ENCODE measurements at regions not wholly inside any gene's neighbourhood (a gene's known extent, or its start where the extent isn't known, plus 50 kb on each side); places are given as distances from the start of the nearest gene placed in this dataset.

DNA sequence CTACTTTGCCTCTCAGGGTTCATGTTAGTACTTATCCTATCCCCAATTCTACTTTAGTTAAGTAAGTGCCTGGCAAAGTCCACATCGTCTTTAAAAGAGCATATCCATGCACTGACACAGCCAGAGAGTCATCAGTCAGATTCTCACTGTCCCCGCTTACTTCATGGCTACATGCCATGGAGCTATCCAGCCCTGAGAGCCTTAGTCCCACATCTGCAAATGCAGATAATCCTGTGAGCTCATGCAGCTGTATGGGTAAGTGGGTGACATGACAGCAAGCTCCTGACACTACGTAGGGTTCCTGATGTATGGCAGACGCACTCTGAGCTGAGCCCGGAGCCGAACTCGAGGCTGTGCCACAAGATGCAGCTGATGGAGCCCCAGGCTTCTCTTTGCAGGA is 661.5 kb downstream of the LIG4 start:
- no peak for DNase-seq

DNA sequence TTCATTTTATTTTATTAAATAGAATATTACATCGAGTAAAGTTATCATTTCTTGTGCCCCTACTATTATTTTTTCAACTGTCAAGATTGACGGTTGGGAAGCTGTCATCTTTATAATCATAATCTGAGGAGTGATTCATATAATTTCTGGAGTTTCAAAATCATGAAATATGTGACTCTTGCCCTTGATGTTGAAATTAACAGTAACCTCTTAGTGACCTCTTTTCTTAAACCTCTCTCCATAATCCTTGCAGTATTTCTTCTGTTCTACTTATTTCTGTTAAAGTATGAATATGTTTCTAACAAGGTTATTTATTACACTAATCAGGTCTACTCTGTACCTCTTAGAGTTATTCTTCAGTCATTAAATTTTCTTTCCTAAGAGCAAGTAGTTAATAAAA is 663.8 kb downstream of the LIG4 start:
- DNase-seq: no peak

DNA sequence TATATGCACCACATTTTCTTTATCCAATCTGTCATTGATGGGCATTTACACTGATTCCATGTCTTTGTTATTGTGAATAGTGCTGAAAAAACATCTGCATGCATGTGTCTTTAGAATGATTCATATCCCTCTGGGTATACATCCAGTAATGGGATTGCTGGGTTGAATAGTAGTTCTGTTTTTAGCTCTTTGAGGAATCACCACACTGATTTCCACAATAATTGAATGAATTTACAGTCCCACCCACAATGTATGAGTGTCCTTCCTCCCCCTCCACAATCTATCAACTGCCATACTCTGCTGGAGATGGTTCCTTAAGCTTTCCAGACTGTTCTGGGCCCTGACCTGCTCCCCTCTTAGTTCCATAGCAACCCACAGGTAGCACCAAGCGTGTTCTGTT is 667.0 kb downstream of the LIG4 start:
- no peak for DNase-seq

DNA sequence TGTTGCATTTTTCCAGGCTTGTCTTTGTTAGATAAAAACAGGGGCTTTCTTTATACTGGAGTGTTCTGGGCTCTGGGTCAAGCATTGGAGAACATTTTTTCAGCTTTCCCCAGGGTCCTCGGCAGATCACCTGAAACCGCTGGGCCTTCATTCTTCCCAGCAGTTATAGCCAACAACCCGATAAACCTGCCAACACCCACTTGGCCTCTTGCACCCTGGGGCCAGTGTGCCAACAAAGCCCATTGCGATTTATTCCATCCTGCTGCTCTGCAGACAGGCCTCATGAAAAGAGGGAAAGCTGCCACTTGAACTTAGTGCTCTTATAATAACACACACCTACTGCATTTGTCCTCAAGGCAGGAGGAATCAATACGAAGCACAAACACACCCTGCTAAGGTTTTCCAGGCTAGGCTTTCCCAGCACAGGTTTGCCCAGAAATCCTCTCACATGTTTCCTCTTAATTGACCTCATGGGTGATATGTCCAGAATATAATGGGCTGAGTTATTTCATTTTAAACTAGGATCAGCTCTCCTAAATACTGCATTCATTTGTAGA is 669.3 kb downstream of the LIG4 start:
- DNase-seq: no peak

DNA sequence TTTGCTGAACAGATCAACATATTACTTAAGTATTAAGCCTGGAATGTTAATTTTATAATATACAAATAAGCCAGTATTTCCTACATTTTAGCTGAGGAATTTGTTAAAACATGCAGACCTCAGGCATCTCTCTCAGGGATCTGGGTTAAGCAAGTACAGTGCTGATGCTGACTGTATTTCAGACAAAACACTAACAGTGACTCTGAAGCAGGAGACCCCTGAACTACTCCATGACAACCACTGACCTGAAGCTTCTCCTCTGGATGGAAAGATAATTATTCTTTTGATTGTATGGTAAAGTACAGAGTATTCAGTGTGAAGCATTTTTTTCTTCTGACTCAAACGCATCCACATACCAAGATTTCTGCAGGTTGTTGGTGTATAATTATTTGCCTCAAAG is 680.8 kb downstream of the LIG4 start:
- DNase-seq: no peak

DNA sequence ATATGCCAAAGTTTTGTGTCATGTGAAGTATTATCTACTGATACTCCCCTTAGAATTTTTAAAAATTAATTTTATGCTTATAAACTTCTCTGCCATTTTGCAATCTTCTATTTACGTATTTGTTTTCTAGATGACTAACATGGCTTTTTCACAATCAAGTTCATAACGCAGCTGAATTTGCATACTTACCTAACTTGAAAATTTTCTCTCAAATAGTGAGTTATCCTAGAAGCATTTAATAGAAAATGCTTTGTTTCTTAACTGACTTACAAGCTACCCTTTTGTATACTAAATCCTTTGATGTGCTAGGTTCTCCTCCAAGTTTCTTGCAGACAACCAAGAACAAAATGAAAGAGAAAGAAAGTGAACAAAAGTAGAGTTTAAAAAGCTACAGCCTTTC is 683.5 kb downstream of the LIG4 start:
- no peak for DNase-seq

DNA sequence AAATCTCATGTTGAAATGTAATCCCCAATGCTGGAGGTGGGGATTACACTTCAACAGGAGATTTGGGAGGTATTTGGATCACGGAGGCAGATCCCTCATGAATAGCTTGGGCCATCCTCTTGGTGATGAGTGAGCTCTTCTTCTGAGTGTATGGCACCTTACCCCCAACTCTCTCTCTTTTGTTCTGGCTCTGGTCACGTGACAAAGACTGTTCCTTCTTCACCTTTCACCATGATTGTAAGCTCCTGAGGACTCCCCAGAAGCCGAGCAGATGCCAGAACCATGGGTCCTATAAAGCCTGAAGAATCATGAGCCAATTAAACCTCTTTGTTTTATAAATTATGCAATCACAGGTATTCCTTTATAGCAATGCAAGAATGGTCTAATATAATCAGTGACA is 684.2 kb downstream of the LIG4 start:
- DNase-seq: no peak

DNA sequence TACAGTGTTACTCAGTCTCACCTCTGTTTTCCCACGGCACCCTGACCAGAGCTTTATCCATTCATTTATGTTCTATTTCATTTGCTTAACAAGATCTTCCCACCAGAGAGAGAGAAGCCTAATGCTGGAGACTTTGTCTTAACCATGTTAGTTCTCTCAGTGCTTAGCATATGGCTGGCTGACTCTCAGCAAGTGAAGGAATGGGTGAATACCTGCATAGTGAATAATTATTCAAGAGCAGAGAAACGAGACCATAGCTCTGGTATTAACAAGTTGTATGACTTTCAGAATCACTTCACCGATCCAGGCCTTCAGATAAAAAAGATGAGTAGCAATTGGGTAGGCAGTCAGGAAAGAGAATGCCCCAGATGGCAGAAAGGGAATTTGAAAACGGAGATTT is 686.3 kb downstream of the LIG4 start:
- DNase-seq: no peak

DNA sequence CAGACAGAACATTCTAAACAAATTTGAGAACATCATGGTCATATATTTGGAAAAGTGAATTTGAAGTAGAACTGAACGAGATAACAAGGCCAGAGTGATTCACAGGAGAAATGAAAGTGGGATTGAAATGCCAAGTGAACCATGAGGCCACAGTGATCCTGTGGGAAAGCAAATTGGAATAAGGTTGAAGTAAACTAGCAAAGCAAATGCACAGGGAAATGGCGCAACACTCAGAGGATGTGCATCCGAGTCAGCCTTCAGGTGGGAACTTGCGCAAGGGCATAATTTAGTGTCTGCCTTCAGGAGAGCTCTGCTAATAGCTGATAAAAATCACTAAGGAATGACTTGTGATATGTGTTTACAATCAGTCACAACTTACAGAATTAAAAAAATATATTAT is 696.6 kb downstream of the LIG4 start:
- DNase-seq: no peak

DNA sequence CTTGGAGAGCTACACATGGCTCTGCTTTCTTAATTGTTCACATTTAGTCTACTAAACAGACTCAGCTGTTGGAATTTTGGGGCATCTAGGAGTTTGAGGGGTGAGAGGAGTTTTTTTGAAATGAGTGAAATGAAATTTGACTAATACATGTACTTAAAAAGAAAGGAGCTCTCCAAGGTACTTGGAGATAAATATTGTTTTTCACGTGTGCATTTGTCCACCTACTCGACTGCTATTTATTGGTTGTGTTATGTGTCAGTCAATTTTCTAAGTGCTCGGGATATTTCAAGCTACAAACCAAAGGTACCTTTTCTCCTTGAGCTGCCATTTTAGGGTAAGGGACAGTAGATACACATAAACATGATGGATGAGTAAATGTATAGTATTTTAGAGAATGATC is 697.0 kb downstream of the LIG4 start:
- no peak for DNase-seq

DNA sequence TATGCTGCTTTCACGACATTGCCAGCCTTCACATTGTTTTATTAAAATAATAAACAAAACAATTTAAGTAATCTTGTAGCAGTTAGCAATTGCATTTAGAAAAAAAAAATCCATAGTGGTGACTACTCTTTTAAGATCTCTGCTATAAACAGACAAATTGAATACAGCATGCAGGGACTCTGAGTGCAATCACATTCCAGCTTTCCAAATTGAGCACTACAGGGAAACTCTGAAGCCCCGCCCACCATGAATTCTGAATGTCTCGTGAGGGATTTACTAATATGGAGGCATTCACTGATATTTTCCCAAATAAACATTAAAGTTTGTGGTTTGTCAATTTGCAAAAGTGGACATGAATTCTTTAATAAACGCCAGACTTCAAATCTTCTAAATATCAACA is 698.8 kb downstream of the LIG4 start:
- DNase-seq: no peak

DNA sequence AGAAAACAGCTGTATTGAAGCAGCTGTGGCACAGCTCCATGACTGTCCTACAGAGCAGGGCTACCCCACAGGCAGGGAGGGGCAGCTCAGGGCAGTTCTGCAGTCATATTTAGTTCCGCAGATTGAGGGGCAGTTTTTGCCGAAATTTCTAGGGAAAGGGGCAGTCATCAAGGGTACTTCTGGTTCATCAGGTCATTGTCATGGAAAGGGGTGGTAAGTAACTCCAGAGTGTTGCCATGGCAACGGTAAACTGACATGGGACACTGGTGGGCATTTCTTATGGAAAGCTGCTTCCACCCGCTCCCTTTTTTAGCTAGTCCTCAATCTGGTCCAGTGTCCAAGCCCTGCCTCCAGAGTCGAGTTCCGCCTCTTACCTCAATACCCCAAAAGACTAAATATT is 702.8 kb downstream of the LIG4 start:
- DNase-seq: no peak

DNA sequence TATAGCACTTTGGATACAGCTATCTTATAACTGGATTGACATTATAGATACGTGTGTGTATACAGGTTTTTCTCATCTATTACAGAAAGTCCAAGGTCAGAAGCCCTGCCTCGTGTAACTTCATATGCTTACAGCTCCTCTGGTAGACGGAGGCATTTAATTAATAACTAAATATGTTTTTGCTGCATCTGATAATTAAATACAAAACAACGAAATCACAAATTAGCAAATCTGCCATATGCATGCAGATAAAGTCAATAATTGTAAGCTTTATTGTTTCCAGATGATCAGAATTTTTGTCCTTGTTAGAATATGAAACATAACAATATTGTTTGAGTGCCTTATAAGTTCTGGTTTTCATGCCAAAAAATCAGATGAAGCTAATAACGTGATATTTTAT is 717.7 kb downstream of the LIG4 start:
- no peak for DNase-seq

DNA sequence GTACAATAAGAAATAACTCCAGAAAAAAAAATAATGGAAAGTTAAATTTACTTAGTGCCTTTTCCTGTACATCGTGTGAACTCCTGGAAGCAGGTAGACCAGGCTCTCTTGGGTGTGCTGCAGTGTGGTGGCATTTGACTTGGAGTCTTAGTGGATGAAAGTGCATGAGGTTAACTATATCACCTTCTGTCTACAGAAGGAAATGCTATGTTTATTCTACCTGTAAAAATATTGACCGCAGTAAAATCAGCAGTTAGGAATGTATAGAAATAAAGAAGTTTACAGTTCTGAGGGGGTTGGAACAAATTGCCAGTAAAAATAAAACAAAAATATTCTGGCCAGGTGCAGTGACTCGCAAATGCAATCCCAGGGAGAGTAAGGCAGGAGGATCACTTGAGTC is 722.1 kb downstream of the LIG4 start:
- DNase-seq: no peak

DNA sequence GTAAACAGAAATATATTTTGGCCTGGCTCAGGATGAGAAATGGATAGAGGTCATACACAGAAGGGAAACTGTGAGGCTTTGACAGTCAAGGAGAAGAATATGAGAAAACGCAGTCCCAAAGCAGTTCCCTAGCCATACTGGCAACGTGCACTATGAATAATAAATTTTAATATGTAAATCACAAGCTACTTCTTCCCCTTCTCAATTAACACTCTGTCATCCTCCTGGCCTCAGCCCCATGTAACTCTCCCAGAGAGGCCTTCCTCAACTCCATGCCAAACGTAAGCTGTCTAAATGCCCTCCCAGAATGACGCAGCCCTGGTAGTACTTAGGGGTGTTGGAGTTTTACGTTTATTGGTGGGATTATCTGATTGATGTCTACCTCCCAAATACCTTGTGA is 732.6 kb downstream of the LIG4 start:
- no peak for DNase-seq

DNA sequence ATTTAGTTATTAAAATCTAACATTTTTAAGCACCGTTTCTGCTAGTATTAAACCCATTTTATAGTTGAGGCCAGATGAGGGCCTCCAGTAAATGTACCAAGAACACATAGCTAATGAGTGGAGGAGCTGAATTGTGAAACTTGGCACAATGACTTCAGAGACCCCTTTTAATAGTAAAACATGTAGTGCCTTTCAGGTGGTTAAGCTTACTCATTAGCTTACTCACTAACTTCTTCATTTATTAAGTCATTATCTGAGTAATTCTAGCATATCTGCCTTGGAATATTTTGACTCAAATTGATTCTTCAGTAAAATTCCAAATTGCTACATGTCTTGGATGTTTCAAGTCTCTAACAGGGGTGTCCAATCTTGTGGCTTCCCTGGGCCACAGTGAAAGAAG is 735.2 kb downstream of the LIG4 start:
- no peak for DNase-seq

DNA sequence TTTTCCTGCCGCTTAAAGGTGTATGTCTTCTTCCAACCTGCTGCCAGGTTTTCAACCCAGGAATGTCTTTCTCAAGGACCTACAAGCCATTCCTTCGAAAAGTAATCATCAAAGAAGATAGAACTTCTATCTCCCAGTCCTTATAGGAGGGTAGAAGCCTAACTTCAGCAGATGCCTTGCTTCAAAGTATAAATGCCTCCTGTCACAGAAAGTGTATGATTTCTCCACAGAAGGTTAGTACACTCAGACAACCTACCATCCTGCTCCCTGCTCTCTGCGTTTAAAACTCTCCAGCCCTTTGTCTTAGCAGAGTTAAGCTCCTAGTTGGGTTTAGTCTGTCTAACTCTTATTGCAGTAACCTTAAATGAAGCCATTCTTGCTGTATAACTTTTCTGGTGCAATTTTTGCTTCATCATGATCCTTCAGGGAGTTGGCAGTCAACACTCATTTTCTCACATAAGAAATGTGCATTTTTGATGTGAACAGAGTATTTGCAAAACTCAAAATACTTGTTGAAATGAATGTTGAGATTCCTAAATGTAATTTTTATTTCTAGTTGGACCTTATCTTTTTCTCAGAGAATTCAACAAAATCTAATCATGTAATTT is 737.5 kb downstream of the LIG4 start:
- no peak for DNase-seq

DNA sequence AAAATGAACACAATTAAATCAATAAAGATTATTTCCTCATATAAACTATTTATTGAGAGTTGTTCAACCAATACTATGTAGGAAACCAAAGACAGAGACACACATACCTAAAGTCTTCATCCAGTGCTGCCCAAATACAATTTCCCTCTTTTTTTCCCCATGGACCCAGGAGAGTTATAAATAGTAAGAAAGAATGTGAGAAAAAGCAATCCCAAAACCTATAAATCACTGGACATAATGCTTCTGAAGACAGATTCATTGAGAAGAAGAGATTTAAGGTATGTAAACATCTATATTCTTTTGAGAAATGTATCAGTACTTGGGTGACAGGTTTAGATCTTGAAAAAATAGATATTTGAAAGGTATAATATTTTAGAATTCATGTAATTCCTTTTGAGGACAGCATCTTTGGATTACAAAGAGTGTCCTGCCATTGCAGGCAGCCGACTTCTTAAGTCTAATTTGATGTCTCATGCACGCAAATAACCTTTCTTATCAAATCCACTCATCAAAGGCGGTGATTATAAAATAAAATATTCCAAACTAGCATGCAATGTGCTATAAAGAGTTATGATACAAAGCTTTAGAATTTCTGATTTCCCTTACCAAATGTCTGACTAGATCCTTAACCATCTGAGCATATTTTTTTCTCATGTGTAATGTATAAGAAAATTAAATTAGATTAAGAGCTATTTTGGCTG is 739.4 kb downstream of the LIG4 start:
- no peak for DNase-seq

DNA sequence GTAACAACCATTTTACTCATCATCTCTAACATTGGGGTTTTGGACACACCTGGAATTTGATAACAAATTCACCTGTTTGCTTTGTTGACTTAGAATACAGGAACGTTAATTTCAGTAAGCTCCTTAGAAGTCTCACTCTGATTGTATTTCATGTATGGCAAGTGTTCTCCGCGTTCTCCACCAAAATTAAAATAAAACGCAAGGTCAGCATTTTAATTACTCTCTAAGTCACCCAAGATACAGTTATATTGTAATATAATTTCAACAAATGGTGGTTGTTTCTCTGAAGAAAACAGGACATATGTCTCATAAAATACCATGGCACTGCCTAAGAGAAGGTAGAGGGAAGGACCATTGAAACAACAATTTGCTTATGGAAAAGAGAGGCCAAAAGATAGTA is 742.1 kb downstream of the LIG4 start:
- no peak for DNase-seq

DNA sequence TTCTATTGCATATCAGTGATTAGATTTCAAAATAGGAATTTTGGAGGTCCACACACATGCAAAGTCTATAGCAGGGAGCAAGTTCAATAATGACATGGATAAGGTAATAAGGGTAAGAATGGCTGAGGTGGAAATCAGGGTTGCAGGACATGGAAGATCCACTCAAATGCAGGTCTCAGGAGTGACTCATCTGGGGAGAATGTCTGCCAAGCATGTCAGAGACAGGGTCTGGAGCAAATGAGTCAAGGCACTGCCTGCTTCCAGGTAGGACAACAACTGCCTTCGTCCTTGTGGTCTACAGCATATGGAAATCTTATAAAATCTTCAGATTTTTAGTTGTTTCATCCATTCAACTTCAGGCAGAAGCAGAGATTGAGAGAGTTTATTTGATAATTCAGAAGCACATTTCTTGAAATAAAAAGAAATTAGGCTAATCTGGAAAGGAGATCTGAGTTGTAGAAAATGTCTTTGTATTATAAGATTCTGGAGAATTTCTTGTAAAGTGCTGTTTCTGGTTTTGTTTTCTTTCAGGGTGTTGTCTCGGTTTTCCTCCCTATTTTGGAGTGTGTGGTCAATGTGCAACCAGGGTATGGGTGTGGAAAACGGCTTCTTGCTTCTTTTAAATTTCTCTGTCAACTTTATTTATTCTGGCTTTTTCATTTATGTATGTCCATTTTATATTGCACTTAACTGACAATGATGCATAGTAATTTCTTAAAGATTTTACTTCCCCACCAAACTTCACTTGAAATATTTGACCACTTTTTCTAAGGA is 748.8 kb downstream of the LIG4 start:
- DNase-seq: no peak

DNA sequence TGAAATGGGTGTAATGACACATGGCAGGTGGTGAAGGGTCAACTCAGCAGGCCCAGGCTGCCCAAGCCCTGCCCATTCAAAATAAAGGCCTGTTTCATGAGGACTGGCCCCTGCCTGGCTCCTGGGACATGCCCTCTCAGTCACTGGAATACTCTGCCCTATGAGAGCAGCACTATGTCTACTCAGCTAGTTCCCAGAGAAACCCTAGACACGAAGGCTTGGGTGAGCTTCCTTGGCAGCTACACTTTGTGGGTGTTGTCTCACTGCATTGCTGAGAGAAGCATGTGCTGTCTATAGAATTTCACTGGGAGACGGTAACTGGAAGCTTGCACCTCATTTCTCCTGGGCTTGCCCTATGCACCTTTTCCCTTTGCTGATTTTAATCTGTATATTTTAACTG is 752.8 kb downstream of the LIG4 start:
- no peak for DNase-seq

DNA sequence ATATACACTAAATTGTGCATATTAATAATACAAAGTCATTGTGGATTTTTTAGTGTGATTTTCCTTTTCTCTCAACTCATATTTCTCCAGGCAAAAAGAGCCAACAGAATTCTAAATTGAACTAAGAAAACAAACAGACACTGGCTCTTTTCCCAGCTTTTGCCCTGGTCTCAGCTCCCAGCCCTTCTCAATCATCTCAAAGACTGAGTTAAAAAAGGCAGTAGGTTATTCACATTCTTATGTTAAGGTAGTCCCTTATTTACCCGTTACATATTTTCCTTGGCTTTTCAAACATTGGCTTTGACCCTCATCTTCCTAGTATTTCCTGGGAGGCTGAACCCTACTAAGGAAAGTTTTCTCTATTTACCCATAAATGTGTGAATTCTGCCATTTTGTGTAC is 753.6 kb downstream of the LIG4 start:
- DNase-seq: no peak

DNA sequence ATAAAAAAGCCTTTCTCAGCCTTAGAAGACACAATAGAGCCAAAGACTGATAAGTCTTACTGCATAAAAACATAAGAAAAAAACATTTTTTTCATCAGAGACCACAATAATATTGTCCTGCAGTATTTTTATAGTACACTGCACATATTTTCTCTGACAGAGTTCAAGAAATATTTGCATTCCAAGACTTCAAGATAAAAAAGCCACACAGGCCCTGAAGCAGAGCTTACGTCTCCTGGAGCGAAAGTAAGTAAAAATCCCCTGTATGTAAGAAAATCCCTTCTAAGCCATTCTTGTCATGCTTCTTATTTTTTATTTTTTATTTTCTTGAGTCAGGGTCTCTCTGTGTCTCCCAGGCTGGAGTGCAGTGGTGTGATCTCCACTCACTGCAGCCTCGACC is 755.9 kb downstream of the LIG4 start:
- DNase-seq: no peak

DNA sequence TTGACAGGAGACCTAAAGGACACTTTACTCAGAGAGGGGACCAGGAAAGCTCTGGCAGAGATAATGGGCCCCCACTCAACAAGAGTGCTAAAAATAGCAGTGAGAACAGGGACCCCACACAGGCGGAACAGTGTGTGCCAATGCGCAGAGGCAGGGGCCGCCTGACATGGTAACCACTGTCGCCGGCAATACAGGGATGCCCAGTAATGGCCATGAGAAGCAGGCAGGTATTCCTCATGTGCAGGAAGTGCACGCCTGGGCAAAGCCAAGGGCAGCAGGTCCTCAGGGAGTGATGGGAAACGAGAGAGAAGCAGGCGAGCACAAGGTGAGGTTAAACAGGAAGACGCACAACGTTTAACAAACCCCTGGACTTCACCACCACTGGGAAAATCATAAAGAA is 757.1 kb downstream of the LIG4 start:
- DNase-seq: no peak

All from activated T-cell treated with anti-CD3 and anti-CD28 coated beads for 4 hours (primary cell).